Large intestine (tissue), 3 donors: ENCODE measurements at regions not wholly inside any gene's neighbourhood (a gene's known extent, or its start where the extent isn't known, plus 50 kb on each side); places are given as distances from the start of the nearest gene placed in this dataset.

Experiments
- DNase-seq, 2 donors: peaks; one replicate each; pipeline versions ENCODE4 v3.0.0 to v3.0.0-alpha.2; 2013
- H3K27ac ChIP-seq: one replicate; pipeline ENCODE4 v1.5.1; 2013; ENCODE audit warnings: low read length
- H3K27me3 ChIP-seq: 2 replicates; pipeline ENCODE4 v1.6.1; 2013; ENCODE audit warnings: low read length; ENCODE audit not compliant: control insufficient read depth, insufficient read depth
- H3K36me3 ChIP-seq: 2 replicates; pipeline ENCODE4 v1.6.1; 2013; ENCODE audit warnings: low read length; ENCODE audit not compliant: control insufficient read depth, insufficient read depth
- H3K4me1 ChIP-seq: one replicate; pipeline ENCODE4 v1.6.1; 2013; ENCODE audit warnings: low read length; ENCODE audit not compliant: control insufficient read depth, insufficient read depth
- H3K4me3 ChIP-seq: one replicate; pipeline ENCODE4 v1.5.1; 2013; ENCODE audit warnings: low read length
- H3K9me3 ChIP-seq: one replicate; pipeline ENCODE4 v1.6.1; 2013; ENCODE audit warnings: mild to moderate bottlenecking, low read depth, low read length, moderate library complexity; ENCODE audit not compliant: control insufficient read depth
- WGBS: methylation state at CpG from one replicate; pipeline ENCODE4 v1.1.5; 2013; ENCODE audit warnings: low lambda C conversion rate; ENCODE audit not compliant: insufficient coverage; 5-methylcytosine and 5-hydroxymethylcytosine counted together

DNA sequence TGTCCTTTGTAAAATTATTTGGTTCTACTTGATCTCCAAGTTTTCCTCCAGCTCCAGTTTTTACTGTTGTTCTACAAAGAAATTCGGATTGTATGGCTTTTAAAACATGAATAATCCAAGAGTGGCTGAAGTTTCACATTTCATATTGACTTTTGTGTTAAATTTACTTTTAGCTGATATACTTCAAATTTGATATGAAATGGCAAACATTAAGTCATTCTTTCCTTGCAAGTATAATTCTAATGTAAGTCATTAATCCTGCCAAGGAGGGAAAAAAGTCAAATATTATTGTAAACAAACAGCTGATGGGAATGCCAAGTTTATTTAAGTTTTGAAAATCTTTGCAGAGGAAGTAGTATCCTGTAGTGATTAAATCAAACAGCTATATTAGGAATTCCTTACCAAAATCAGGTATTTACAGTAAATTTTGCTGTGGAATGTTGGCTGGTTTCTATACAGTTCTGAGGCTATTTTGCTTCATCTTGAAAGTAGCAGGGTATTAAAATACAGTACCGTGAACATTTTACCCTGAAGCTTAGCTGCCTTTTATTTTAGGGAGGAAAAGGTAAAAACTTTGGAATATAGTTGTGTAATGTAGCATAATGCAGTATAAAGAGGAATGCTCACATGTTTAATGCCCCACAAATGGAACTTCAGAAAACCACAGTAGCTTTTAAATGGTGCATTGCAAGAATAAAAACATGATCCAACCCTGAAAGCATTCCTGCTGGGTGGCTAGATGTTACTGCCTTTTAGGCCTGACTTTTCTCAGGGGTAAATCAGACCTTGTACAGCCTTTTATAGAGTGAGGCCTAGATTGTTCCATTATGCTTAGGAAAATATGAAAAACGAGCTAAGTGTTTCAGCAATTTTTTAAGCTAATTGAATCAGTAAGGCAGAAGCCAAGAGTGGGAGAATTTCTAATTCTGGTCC, 62.7 kb upstream of the NT5C1B start:
- Histone ChIP-seq H3K27ac (no peak overlapping the region), H3K4me1 (no peaks in the 10 kb centered on the region), H3K36me3 (no peaks in the 10 kb centered on the region), H3K4me3 (no peak overlapping the region), H3K27me3 (no peaks in the 10 kb centered on the region), H3K9me3 (no peaks in the 10 kb centered on the region)
- 85% methylated on average over 2 of the region's 3 CpGs for WGBS
- no peak for DNase-seq

DNA sequence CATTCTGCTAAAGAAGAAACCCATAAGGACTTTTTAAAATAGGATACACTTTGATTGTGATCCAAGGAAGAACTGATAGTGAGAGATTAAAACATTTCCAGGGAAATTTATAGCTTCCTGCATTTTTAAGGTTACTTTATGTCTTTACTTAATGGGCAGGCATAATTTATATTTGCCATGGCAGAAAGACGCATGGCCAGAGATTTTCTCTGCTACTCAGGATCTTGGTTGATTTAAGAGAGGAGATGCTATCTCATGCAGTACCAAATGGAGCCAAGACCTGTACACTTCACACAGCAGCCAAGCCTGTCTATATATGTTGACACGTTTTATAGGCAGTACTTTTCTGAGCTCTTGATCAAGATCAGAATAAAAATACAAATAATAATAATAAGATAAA, 60.9 kb upstream of the NT5C1B start:
- WGBS: 100% methylated on average over 1 of the region's 2 CpGs

DNA sequence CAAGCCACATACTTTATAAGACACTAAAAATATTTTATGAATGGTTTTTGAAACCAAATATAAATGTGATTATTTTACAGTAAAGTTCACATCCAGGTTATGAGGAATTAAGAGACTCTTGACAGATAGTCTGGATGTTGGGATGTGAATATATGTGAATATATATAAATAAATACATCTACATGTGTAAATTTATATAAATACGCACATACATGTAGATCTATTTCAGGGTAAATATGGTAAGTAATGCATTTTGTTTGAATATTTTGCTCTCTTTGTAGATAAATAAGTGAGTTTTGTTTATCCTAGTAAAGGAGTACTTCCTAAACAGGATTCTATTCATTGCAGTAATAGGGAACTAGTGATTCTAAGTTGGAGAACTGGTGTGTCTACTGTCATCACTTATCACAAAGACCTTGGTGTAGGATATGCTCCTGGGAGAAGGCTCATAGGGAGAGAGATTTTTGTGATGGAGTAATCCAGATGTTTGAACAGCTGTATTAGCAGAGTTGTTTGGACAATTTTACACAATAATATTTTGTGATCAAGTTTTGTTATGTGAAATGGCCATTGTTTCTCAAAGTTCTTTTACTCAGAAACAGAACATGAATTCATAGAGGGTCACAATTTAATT, 60.2 kb upstream of the NT5C1B start:
- no peak overlapping the region for H3K27ac ChIP-seq
- H3K36me3 ChIP-seq: peaks cover 3% of the 10 kb centered on the region
- no CpG with 5 or more reads among the region's 1 CpG for WGBS
- no peaks in the 10 kb centered on the region for H3K4me1 ChIP-seq
- DNase-seq: no peak
- H3K9me3 ChIP-seq: peaks cover 3% of the 10 kb centered on the region
- no peak overlapping the region for H3K4me3 ChIP-seq
- no peaks in the 10 kb centered on the region for H3K27me3 ChIP-seq

More for the DNA sequence above, 60.9 kb upstream of the NT5C1B start:
- Histone ChIP-seq H3K4me1 (no peaks in the 10 kb centered on the region), H3K27me3 (no peaks in the 10 kb centered on the region), H3K27ac (no peak overlapping the region), H3K36me3 (peaks cover 1% of the 10 kb centered on the region), H3K9me3 (peaks cover 1% of the 10 kb centered on the region), H3K4me3 (no peak overlapping the region)
- DNase-seq: no peak

DNA sequence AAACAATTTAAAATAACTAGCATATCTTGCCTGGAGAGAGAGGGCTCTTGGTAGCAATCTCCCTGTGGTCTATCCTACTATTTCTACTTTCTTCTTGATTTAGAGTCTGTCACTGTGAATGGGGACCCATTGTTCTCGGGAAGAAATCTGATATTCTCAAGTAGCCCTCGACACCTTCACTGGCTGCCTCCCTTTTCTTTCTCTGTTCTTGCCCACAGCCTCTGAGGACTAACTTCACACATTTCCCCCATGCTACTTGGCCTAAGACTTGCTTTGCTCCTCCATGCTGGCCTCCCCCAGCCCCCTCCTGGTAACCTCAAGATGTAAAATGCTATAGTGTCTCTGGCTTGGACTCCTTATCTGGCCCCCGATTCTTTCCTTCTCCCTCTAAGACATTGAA, 58.8 kb upstream of the NT5C1B start:
- no peaks in the 10 kb centered on the region for H3K27me3 ChIP-seq
- H3K4me1 ChIP-seq: no peaks in the 10 kb centered on the region
- H3K9me3 ChIP-seq: peaks cover 3% of the 10 kb centered on the region
- H3K36me3 ChIP-seq: peaks cover 3% of the 10 kb centered on the region
- no peak overlapping the region for H3K27ac ChIP-seq
- no peak overlapping the region for H3K4me3 ChIP-seq
- DNase-seq: no peak
- 100% methylated on average over 1 of the region's 3 CpGs for WGBS

DNA sequence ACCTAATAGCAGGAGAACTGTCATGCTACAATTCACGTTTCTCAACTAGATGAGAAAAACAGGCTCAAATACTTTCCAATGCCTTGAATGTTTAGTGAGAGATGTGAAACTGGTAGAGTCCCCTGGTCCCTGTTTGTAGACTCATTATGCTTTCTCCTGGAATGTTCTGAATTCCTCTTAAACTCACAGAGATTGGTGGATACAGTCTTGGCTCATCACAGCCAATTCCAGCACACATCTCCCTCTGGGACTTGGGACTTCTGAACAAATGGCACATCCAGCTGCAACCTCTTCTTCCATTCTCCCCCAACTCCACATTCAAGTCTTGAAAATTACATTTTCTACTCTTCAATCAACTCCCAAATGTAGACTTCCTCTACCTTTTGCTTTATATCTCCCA, 58.4 kb upstream of the NT5C1B start:
- Histone ChIP-seq H3K36me3 (peaks cover 3% of the 10 kb centered on the region), H3K27me3 (no peaks in the 10 kb centered on the region), H3K4me1 (no peaks in the 10 kb centered on the region), H3K27ac (no peak overlapping the region), H3K4me3 (no peak overlapping the region), H3K9me3 (peaks cover 3% of the 10 kb centered on the region)
- DNase-seq: no peak
- WGBS: no CpG with 5 or more reads among the region's 1 CpG

DNA sequence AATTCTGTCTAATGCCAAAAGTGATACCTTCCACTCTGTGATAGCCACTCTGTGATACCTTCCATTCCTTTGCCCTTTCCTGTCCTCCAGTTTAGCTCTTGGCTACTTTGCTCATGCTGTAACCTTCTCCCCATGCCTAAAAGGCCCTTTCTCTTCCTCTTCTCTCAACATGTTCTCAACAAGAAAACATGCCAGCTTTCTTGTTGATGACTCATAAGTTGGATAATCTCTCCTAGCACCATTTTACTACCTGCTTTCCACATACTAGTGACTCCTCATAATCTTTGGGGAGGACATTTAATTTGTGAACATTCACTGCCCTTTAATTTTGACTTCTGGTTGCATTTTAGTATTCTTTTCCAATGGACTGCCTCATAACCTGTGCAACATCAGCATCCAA, 55.9 kb upstream of the NT5C1B start:
- Histone ChIP-seq H3K9me3 (peaks cover 3% of the 10 kb centered on the region), H3K36me3 (peaks cover 3% of the 10 kb centered on the region), H3K27ac (no peak overlapping the region), H3K27me3 (no peaks in the 10 kb centered on the region), H3K4me1 (no peaks in the 10 kb centered on the region), H3K4me3 (no peak overlapping the region)
- no peak for DNase-seq

DNA sequence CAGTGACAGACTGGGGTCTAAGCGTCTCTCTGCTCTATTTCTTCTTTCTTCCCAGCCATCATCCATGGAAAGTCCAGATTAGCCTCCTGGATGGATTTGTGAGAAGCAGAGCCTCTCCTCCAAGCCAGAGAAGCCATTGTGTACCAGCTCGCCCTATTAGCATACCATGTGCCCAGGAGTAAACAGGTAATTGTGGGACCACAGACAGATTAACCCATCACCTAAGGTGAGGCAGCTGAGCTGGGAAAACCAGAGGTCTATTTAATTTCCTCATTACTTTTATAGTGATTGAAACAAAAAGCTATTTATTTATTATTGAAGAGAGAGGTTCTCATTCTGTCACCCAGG, 54.7 kb upstream of the NT5C1B start:
- no peak for DNase-seq
- Histone ChIP-seq H3K27me3 (no peaks in the 10 kb centered on the region), H3K4me3 (no peak overlapping the region), H3K27ac (no peak overlapping the region), H3K36me3 (peaks cover 3% of the 10 kb centered on the region), H3K9me3 (peaks cover 3% of the 10 kb centered on the region), H3K4me1 (no peaks in the 10 kb centered on the region)
- no CpG with 5 or more reads among the region's 2 CpGs for WGBS

DNA sequence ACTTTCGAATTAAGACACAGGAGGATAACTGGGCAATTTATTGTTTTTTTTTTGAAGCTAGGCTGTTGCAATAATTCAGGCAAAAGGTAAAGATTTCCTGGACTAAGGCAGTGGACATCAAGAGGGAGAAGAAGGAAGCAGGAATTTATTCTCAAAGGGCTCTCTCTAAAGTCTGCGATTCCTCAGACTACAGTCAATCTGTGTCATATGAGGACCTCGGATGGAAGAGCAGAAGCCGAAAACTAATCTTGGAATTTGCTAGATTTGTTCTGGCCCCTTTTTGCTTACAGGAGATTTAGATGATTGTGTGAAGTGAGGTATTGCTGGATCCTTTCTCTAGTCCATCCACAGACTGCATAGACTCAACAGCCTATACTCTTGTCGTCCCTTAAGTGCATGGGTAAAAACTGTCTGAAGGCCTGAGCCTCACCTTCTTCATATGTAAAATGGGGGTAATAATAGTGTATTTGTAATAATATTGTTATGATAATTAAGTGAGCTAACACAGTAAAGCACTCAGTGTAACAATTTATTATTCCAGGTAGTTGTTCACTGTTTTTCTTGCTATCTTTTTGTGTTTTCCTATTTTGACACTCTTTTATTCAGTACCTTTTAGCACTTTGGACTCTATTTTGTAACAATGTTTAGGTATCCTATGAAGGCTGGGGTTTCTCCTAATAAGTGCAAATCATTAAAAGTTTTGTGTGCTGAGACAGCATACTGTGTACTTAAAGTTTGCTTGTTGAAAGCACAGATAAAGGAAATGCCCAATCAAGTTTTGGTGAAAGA, 54.2 kb upstream of the NT5C1B start:
- H3K4me3 ChIP-seq: no peak overlapping the region
- H3K9me3 ChIP-seq: peaks cover 3% of the 10 kb centered on the region
- peaks cover 3% of the 10 kb centered on the region for H3K36me3 ChIP-seq
- DNase-seq: no peak
- no peaks in the 10 kb centered on the region for H3K27me3 ChIP-seq
- H3K4me1 ChIP-seq: no peaks in the 10 kb centered on the region
- 100% methylated on average over 1 of the region's 5 CpGs for WGBS
- H3K27ac ChIP-seq: no peak overlapping the region

DNA sequence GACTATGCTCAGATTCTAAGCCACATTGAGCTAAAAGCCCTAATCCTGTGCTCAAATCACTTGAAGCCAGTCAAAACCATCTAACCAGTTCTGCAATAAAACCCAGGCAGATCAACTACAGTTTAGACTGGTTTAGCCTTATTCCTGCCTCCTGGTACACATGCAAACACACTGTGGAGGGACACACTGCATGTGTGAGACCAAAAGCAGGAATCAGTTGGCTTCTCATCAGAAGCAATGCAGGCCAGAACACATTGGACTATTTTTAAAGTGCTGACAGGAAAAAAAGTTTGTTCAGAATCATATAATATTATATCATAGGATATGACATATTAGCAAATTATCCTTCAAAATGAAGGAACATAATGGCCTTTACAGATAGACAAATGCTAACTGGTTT, 52.5 kb upstream of the NT5C1B start:
- Histone ChIP-seq H3K36me3 (peaks cover 3% of the 10 kb centered on the region), H3K27me3 (no peaks in the 10 kb centered on the region), H3K4me3 (no peak overlapping the region), H3K27ac (no peak overlapping the region), H3K4me1 (no peaks in the 10 kb centered on the region), H3K9me3 (peaks cover 3% of the 10 kb centered on the region)
- DNase-seq: no peak

DNA sequence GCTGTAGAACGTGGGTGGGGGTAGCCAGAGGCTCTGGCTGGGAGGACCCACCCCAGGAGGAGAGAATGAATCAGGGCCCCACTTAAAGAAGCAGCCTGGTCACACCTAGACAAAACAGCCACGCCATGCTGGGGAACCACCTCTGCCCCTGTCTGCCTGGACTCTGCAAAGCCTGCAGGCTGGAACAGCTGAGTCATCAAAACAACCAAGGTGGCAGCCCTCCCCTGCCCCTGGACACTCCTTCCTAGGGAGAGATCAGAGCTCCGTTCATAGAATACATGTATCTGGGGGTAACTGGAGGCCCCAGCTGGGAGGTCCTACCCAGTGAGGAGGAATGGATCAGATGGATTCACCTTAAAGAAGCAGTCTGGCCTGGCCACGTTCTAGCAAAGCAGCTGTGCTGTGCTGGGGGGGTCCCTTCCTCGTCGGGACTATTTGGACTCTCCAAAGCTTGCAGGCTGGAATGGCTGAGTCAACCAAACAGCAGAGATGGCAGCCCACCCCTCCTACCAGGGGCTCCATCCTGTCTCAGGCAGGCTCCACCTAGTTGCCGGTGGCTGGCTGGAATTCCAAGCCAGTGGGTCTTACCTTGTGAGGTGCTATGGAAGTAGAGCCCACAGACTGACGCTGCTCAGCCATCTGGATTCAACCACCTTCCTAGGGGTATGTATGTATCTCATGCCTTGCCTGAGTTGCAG, 50.5 kb upstream of the NT5C1B start:
- no CpG with 5 or more reads among the region's 8 CpGs for WGBS
- H3K36me3 ChIP-seq: no peaks in the 10 kb centered on the region

More for the DNA sequence above, 50.5 kb upstream of the NT5C1B start:
- H3K27ac ChIP-seq: no peak overlapping the region
- no peaks in the 10 kb centered on the region for H3K9me3 ChIP-seq
- H3K27me3 ChIP-seq: no peaks in the 10 kb centered on the region
- H3K4me1 ChIP-seq: no peaks in the 10 kb centered on the region
- DNase-seq: no peak
- no peak overlapping the region for H3K4me3 ChIP-seq
